ENCODE measurements at regions not wholly inside any gene's neighbourhood (a gene's known extent, or its start where the extent isn't known, plus 50 kb on each side); places are given as distances from the start of the nearest gene placed in this dataset.
"Not testable (repeated sequence)": the region's sequence is repeated elsewhere in the genome, so short reads cannot be mapped to it uniquely, and the experiment has no call there.

DNA sequence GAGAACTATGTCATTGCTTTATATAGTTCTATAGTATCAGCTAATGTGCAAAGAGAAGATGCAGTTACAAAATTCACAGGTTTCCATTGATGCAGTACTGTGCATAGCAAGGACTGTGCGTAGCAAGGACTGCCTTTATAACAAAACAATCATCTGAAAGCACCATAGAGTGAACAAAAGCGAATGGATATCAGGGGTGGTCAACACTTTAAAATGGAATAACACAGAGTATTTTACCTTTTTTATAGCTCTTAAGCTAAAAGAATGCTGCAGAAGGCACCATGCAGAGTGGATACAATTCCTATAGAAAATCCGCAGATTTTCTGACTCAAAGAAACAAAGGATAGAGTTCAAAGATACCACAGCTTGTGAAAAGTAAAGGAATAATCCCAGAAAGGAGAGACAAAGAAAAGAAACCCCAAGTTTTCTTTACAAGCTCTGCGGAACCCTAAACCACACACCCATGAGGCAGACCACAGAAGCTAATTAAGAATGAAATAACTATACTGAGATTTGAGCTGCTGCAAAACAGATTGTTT, 229.9 kb upstream of the DTNA start:
- no peak for DNase-seq (ENCODE audit: low spot score)

DNA sequence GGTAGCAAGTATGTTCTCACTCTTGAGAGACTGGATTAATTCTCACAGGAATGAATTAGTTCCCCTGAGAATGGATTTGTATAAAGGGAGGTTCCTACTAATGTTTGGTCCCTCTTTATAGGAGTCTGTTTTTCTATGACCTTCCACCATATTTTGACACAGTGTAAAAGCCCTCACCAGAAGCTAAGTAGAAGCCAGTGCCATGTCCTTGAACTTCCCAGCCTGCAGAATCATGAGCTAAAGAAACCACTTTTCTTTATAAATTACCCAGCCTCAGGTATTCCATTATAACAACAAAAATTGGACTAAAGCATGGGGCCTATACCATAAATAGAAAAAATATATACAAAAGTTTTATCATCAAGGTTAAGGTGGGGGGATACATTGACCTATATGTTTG, 227.9 kb upstream of the DTNA start:
- DNase-seq (ENCODE audit: low spot score) = no peak

DNA sequence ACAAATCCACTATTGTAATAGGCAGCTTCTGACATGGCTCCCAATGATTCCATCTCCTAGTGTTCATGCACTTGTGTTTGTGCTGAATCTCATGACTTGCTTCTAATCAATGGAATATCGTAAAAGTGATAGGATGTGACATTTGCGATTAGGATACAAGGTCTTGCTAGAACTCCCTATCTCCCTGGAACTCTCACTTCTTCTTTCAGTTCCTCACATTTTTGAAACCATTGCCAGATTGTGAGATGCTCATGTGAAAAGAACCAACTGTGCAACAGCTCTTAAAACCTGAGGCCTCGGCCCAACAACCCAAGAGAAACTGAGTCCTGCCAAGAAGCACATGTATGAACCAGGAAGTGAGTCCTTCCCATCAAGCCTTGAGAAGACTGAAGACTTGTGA, 226.9 kb upstream of the DTNA start:
- DNase-seq (ENCODE audit: low spot score) = no peak

DNA sequence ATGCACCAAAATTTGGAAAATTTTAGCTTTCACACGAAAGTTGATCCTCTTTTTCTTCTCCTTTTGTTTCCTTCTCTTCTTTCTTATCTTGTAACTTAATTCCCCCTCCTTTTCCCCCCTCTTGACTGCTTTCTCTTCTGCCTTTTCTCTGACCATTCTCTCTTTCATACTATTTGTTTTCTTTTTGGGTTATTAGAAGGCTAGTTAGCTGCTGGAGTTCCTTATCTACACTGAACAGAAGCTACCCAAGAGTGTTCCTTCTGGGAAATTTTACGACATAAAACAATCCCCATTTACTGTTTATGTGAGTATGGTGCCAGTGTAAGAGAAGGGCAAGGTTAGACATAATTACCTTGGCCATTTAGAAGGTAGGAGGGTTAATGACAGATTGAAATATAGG, 218.4 kb upstream of the DTNA start:
- DNase-seq (ENCODE audit: low spot score) = no peak

DNA sequence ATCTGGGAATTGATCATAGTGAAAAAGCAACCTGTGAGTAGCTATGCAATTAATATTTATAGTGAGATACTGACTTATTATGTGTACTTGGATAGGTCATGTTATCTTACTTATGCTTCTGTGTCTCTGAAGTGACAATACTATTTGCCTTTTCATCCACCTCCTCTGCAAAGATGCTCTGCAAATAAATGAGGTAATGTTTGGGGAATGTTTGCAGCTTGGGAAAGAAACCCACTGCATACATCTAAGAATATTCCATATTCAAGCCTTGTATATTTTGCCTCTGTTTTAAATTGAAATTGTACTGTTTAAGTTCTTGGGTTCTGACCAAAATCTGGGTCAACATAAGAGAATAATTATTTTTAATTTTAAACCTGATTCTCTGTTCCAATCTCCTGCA, 217.4 kb upstream of the DTNA start:
- DNase-seq (ENCODE audit: low spot score) = no peak

DNA sequence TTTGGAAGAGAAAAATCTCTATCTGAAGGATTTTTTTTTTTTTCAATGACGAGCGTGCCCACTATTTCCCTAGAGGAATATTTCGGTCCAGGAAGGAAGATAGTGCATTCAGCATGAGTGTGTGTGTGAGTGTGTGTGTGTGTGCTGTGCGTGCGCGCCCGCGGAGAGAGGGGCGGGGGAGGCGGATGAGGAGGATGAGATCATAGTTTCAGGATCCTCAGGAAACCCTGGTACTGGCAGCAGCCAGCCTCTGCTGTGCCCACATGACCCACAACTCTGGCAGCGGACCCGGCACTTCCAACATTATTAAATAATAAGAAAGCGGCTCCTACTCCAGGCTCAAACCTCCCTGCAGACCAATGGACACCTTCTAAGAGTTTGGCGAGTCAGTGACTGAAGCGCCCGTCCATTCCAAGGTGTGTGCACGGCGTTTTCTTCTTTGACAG, 217.0 kb upstream of the DTNA start:
- DNase-seq (ENCODE audit: low spot score) = no peak

DNA sequence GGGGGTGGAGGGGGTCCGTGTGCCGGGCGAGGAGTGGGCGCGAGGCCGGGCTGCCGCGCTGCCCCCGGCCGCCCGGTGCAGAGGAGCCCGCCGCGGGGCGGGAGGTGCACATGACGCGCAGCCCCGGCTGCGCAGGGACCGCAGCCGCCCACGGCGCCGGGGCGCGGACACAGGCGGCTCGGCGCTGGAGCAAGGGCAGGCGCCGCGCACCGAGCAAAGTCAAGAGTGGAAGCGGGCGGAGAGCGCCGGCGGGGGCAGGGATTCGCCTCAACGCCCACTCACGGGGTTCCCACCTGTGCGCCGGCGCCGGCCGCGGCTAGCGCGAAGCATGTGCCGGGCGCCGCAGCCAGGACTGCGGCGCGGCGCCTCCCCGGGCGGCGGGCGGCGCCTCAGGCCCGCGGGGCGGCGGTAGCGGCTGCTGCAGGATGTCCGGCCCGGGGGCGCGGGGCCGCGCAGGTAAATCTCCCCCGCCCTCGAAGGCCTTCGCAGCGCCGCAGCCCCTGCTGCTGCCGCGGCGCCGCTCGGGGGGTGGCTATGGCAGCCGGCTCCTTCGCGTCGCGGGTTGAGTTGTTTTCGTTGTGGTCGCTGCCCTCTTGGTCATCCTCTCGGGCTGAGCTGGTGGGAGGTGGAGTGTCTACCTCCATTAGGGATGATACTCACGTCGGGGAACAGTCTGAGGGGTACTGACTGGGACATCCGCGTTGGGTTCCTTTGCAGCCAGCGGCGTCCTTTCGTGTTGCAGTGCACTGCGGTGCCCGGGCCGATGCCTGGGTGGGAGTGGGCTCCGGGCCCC, 216.3 kb upstream of the DTNA start:
- DNase-seq (ENCODE audit: low spot score) = no peak

DNA sequence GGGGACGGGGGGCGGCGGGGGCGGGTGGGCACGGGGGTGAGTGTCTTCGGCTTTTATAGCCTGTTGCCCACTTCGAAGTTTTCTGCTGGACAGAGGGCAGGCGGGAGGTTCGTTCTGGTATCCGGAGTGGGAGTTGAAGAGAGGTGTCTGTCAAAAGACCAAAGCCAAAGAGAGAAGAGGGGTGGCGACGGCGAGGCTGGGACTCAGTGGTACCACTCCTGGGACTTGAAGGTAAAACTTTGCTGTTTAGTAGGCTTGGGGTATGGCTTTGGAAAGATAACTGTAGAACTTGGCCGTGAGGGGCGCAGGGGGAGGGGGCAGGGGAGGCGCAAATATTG, 215.8 kb upstream of the DTNA start:
- no peak for DNase-seq (ENCODE audit: low spot score)

DNA sequence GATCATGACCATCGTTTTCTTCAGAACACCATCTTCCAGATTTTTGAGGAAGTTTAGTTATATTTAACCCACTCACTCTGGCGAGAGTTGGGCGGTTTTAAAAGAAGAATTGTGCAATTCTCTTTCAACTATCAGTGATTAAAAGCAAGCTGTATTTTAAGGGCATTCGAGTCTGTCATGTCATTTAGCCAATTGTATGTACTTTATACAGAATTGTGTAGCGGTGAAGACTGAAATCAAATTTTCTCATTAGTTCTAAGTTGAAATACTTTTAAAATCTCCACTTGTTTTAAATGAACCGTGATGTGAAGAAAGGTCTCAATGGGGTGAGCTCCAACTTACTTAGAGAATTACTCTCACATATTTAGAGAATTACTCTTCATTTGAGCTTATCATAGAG, 214.6 kb upstream of the DTNA start:
- no peak for DNase-seq (ENCODE audit: low spot score)

DNA sequence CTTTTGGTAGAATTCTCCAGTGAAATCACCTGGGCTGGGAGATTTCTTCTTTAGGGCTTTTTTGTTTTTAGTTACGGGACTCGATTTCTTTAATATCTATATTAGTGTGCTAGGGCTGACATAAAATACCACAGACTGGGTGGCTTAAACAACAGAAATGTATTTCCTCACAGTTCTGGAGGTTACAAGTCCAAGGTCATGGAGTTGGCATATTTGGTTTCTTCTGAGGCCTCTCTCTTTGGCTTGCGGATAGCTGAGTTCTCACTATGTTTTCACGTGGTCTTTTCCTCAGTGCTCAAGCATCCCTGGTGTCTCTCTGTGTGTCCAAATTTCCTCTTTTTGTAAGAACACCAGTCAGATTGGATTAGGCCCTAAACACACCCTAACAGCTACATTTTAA, 208.5 kb upstream of the DTNA start:
- DNase-seq (ENCODE audit: low spot score) = no peak

DNA sequence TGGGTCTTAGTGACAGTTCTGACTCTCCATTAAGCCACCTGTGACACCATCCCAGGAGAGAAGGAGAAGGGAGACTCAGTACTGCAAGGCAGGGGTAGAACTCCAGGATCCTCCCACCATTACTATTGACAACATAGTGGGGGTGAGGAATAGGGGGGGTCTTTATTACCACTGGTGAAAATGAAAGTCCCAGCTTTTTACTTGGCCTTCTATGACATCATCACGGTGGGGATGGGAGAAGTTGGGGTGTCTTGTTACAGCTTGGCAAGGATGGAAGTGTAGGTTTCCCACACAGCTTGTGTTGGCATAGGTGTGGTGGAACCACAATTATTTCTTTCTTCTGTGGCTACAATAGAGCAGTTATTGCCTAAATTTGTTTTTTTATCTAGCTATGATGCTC, 203.9 kb upstream of the DTNA start:
- DNase-seq (ENCODE audit: low spot score) = no peak

DNA sequence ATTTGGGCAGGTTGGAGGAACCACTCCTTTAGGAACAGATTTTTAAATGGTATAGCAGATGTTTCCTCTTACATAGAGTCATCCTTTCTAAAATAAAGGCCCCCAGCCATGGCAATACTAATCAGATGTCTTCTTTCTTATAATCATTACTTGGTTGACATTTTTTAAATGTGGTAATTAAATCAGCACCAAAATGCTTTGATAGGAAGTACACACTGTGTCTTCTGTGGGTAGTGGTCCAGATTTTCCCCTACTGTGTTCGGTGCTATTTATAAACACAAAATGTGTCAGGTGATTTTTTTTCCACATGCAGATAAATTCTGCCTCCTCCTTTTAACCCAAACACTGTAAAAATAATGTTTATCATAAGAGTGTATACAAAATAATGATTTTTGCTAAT, 200.9 kb upstream of the DTNA start:
- DNase-seq (ENCODE audit: low spot score) = no peak

DNA sequence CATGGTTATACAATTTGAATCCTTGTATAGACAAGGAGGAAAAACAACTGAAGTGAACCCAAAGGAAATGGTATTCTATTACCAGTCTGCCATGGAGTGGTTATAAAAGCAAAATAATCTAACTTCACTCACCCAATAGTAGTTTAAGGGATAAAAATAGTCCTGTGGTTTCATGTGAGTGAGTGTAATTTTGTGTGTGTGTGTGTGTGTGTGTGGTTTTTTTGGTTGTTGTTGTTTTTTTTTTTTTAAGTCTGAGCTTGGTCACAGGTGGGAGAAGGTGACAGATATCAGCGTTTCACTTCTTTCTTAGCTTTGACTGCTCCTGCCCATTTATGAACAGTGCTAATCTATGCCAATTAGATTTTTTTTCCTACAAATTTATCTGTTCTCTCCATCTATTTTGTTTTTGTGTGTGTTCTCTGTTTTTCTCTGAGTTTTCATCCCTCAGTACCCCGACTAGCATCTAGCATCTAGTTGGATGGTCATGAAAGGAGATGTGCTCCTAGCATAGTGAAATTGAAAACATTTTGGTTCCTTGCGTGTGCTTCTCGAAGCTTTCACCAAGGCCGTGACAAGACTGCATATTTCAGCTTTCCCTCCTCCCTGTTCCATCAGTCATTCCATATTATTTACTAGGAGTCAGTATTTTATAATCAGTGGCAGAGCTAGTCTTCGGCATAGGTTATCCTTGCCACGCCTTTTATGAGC, 200.1 kb upstream of the DTNA start:
- DNase-seq (ENCODE audit: low spot score) = no peak

DNA sequence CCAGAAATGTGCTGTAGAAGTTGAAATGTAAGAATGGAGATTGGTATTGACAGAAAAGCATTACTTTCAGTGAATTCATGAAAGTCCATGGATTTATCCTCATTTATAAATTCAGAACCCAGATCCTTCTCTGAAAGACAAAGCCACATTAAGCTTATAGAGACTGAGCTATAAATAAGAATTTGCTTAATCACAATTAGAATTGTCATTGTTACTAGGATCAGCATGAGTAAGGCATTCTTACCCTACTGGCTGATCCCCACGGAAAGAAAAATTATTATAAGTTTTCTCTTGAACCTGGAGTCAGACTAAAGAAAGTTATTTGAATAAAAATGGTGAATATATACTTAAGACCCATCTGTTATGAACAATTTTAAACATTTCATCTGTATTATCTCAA, 199.2 kb upstream of the DTNA start:
- DNase-seq (ENCODE audit: low spot score) = no peak

DNA sequence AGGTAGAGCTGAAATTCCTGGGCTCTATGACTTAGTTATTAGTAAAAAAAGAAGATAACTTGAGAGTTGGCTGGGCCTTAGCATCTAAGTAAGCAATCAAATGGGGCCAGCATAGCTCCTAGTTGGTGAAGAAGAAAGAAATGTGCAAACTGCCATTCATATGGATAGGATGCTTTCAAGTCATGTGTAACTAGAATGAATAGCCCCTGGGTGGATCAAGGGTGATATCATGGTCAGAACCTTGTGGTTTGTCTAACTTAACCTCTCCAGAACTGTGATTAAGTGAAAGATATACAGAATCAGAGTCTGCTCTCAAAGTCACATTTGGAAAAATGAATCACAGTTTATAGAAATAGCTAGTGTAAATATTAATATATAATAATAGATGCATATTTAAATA, 198.7 kb upstream of the DTNA start:
- DNase-seq (ENCODE audit: low spot score) = no peak

DNA sequence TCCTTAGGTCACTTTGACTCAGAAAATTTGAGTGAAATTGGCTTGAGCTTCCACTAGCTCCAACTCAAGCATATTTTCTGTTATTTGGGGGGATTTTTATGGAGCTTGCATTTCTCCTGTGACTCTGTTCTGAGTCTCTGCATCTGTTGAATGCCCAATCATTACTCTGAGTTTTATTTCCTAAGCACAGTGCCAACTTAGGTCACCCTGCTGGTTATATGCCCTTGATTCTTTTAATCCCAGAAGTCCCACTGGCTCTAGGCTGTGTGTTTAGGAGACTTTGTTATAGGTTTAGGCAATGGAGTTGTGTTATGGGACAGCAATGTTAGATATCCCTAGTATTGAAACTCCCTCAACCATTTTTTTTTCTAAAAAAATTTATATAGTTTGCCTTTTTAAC, 198.2 kb upstream of the DTNA start:
- DNase-seq (ENCODE audit: low spot score) = no peak

DNA sequence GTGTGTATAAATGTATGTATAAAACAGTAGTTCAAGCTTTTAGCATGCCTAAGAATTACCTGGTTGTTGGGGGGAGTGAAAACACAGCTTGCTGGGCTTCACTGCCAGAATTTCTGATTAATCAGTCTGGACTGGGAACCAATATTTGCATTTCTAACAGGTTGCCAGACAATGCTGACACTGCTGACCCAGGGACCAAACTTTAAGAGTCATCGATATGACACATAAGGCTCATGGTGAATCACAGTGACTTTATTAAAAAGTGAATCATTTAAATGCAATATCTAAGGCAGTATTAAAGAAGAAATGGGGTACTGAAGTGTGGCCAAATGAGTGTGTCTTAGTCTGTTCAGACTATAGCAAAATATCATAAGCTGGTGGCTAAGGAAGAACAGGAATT, 195.9 kb upstream of the DTNA start:
- DNase-seq (ENCODE audit: low spot score) = no peak

DNA sequence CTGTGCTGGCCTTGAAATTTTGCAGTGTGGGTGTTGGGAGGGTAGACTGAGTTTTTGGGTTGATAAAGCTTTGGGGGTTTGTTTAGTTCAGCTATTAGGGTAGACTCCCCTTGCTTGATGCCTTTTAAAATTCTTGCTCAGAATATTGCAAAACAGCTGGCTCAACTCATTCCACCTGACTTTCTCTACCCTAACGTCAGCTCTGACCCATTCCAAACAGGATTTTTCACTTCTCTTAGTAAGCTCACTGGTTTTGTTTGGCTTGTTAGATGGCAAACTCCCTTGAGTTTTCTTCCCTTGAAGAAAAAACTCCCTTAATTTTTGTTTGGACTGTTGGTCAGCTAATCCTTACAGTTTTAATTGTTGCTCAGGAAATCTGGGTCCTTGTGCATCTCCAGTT, 195.1 kb upstream of the DTNA start:
- no peak for DNase-seq (ENCODE audit: low spot score)

DNA sequence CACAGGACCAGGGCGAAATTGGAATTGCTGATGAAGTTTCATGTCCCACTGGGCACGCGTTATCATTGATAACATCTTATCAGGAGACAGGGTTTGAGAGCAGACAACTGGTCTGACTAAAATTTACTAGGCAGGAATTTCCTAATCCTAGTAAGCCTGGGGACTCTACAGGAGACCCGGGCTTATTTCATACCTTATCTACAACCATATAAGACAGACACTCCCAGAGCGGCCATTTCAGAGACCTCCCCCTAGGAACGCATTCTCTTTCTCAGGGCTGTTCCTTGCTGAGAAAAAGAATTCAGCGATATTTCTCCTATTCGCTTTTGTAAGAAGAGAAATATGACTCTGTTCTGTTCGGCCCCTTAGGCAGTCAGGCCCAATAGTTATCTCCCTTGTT, 193.7 kb upstream of the DTNA start:
- DNase-seq (ENCODE audit: low spot score) = not testable (repeated sequence)

DNA sequence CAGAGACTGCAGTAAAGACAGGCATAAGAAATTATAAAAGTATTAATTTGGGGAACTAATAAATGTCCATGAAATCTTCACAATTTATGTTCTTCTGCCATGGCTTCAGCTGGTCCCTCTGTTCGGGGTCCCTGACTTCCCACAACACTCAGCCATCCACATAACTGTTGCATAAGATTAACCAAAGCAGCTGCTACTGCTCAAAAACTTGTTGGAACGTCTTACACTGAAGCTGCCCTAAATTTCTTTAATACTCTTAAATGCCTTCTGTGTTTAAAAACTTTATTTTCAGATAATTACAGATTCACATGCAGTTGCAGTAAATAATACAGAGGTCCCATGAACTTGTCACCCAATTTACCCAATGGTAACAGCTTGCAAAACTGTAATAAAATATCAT, 193.1 kb upstream of the DTNA start:
- not testable (repeated sequence) for DNase-seq (ENCODE audit: low spot score)

DNA sequence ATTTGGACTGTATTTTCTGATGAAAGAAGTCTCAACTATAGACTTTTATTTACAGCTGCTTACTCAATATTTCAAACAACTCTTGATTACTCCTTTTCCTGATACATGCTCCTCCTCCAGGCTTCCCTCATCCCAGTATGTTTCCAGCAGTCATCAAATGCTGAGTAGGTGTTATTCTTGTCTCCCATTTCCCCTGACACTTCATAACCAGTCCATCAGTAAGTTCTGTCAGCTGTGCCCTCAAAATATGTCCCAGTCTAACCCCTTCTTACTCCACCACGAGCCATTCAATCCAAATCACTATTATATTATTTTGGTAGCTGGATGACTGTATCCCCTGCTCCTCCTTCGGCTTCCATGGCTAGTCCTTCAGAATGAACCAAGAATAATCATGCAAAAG, 189.1 kb upstream of the DTNA start:
- no peak for DNase-seq (ENCODE audit: low spot score)

DNA sequence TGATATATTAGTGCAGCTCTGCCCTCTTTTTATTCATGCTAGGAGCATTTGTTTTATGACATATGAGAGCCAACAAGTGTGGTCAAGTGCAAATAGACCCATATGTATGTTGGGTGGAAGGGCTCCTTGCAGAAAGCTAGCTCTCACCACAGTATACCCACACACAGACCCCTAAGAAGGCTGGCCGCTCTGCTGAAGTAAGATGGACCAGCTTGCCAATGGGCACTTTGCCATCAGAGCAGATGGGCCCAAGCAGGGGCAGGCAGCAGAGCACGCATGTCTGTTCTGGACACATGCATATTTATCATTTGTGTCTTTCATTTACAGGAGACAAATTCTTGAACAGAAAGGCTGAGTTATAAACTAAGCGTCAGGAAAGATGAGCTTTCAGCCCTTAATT, 187.5 kb upstream of the DTNA start:
- DNase-seq (ENCODE audit: low spot score) = no peak

DNA sequence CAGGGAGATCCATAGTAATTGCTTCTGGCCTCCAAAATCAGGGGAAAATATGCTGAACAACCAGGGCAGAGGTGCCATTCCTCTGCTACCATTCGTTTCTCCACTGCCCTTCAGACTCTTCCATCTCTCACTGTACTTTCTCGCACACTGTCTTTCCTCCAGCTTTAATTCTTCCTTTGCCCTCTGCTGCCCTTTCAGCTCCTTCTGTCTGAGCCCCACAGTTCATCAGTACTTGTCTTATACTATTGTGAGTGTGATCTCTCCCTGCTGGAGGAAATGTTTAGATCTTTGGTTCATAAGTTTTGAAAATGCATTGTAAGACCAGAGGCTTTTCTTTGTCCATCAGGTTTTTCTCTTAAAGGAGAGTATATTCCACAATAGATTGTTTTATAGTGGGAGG, 184.9 kb upstream of the DTNA start:
- no peak for DNase-seq (ENCODE audit: low spot score)

DNA sequence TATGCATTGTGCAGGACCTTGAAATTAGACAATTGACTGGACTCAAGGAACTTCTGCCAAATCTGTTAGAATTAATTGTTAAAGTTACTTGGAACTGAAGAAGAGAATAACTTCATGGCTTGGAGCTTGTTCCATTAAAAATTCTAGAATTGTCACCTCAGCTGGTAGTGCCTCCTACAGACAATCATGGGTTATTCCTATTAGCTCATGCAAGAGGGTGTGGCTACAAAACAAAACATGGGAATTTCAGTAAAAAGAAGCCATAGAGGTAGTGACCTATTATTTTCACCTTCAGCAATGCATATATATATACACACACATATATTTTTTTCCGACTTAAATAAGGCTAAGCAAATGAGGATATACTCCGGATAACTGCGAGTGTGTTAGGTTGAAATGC, 181.9 kb upstream of the DTNA start:
- no peak for DNase-seq (ENCODE audit: low spot score)
